A172 (cell line): ENCODE measurements at regions not wholly inside any gene's neighbourhood (a gene's known extent, or its start where the extent isn't known, plus 50 kb on each side); places are given as distances from the start of the nearest gene placed in this dataset.

ENCODE experiments used
- DNase-seq: peaks from one replicate; pipeline ENCODE4 v3.0.0-alpha.2; 2015; ENCODE audit warnings: low spot score

GRCh38 chr18:2354292-2354691 lies 217.0 kb downstream of the METTL4 start:
- DNase-seq, result no peak

- no peak for DNase-seq
Measured at GRCh38 chr18:2356906-2357305, 214.4 kb downstream of the METTL4 start.

- no peak for DNase-seq
Measured at GRCh38 chr18:2360861-2361260, 210.4 kb downstream of the METTL4 start.

GRCh38 chr18:2368102-2368501 lies 203.2 kb downstream of the METTL4 start:
- DNase-seq, result no peak

- no peak for DNase-seq
Measured at GRCh38 chr18:2376707-2377106, 194.6 kb downstream of the METTL4 start.

GRCh38 chr18:2380101-2380500 lies 191.2 kb downstream of the METTL4 start:
- DNase-seq, result no peak

- no peak for DNase-seq
Measured at GRCh38 chr18:2381539-2381938, 189.8 kb downstream of the METTL4 start.

- DNase-seq, result no peak
Measured at GRCh38 chr18:2387588-2387987, 183.7 kb downstream of the METTL4 start.

- no peak for DNase-seq
Measured at GRCh38 chr18:2390158-2390557, 181.1 kb downstream of the METTL4 start.

GRCh38 chr18:2391470-2391869 lies 179.8 kb downstream of the METTL4 start:
- no peak for DNase-seq

- no peak for DNase-seq
Measured at GRCh38 chr18:2392446-2392845, 178.9 kb downstream of the METTL4 start.

GRCh38 chr18:2394684-2395083 lies 176.6 kb downstream of the METTL4 start:
- DNase-seq, result no peak

- DNase-seq, result no peak
Measured at GRCh38 chr18:2395427-2396161, 175.7 kb downstream of the METTL4 start.

GRCh38 chr18:2396162-2396505 lies 175.2 kb downstream of the METTL4 start:
- DNase-seq, result no peak

GRCh38 chr18:2400701-2401196 lies 170.6 kb downstream of the METTL4 start:
- no peak for DNase-seq

GRCh38 chr18:2402084-2402483 lies 169.2 kb downstream of the METTL4 start:
- no peak for DNase-seq

- peak; percentile 32 for DNase-seq
Measured at GRCh38 chr18:2406544-2406943, 164.8 kb downstream of the METTL4 start.

- no peak for DNase-seq
Measured at GRCh38 chr18:2407961-2408360, 163.3 kb downstream of the METTL4 start.

GRCh38 chr18:2409906-2410305 lies 161.4 kb downstream of the METTL4 start:
- DNase-seq, result no peak

- peak; percentile 55 for DNase-seq
Measured at GRCh38 chr18:2410688-2411087, 160.6 kb downstream of the METTL4 start.

- DNase-seq, result peak; percentile 79
Measured at GRCh38 chr18:2411381-2411960, 159.8 kb downstream of the METTL4 start.

GRCh38 chr18:2412281-2412680 lies 159.0 kb downstream of the METTL4 start:
- DNase-seq, result no peak

- DNase-seq, result no peak
Measured at GRCh38 chr18:2412996-2413751, 158.1 kb downstream of the METTL4 start.
